Ectodermal cell (in vitro differentiated cells): ENCODE measurements at regions not wholly inside any gene's neighbourhood (a gene's known extent, or its start where the extent isn't known, plus 50 kb on each side); places are given as distances from the start of the nearest gene placed in this dataset.

Experiments
- H3K27ac ChIP-seq: 2 replicates; pipeline ENCODE4 v1.7.0; 2013; ENCODE audit warnings: mild to moderate bottlenecking, low read depth, low read length; ENCODE audit not compliant: insufficient read depth, poor library complexity, severe bottlenecking
- H3K27me3 ChIP-seq: 2 replicates; pipeline ENCODE4 v1.7.0; 2013; ENCODE audit warnings: mild to moderate bottlenecking, low read length; ENCODE audit not compliant: insufficient read depth, control insufficient read depth, poor library complexity, severe bottlenecking
- H3K36me3 ChIP-seq: one replicate; pipeline ENCODE4 v1.7.0; 2013; ENCODE audit warnings: low read length; ENCODE audit not compliant: control insufficient read depth, insufficient read depth
- H3K4me1 ChIP-seq: one replicate; pipeline ENCODE4 v1.7.0; 2013; ENCODE audit warnings: low read length; ENCODE audit not compliant: control insufficient read depth, insufficient read depth
- H3K4me3 ChIP-seq: 2 replicates; pipeline ENCODE4 v1.7.0; 2013; ENCODE audit warnings: low read depth, low read length, control low read depth; ENCODE audit not compliant: insufficient read depth
- H3K9me3 ChIP-seq: 2 replicates; pipeline ENCODE4 v1.7.0; 2013; ENCODE audit warnings: mild to moderate bottlenecking, low read length, moderate library complexity; ENCODE audit not compliant: control insufficient read depth
- WGBS, 2 experiments: methylation state at CpG; one replicate each; pipeline ENCODE4 v1.1.7; 2013; ENCODE audit warnings: missing lambda C conversion rate in 2 of 2; 5-methylcytosine and 5-hydroxymethylcytosine counted together

DNA sequence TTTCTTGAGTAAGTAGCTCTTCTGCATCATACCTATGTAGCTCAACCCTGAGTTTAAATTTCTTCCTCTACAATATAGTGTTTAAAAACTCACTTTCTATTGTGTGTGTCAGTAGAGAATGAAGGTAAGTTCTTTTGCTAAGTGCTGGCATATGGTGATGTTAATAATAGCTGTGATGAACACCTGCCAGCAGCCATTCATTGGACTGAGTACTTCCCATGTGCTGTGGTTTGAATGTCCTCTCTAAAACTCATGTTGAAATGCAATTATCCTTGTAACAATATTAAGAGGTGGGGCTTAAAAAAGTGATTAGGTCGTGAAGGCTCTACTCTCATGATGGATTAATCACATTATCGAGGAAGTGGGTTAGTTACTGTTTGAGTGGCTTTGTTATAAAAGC lies 645.2 kb upstream of the RGMB start:
- 89 to 94% methylated on average over 2 of the region's 2 CpGs for WGBS, 2 experiments
- no peak overlapping the region for H3K27ac ChIP-seq
- H3K4me1 ChIP-seq = no peaks in the 10 kb centered on the region
- no peak overlapping the region for H3K4me3 ChIP-seq
- no peaks in the 10 kb centered on the region for H3K27me3 ChIP-seq
- no peaks in the 10 kb centered on the region for H3K36me3 ChIP-seq
- no peaks in the 10 kb centered on the region for H3K9me3 ChIP-seq

DNA sequence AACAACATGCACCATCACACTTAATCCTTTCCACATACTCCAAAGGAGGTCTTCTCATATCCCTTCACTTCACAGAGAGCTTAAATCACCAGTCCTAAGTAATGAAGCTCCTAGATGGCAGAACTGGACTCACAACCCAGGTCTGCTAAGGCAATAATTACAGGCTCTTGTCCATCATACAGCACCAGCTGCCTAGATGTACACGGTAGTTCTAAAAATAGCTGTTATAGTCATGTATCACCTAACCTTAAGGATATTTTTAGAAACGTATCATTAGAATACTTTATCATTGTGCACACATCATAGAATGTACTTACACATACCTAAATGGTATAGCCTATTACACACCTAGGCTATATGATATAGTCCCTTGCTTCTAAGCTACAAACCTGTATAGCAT lies 644.6 kb upstream of the RGMB start:
- Histone ChIP-seq H3K27me3 (no peaks in the 10 kb centered on the region), H3K27ac (no peak overlapping the region)
- WGBS, 2 experiments = 100% methylated on average over 2 of the region's 2 CpGs

GRCh38 chr5:98130261-98131035 lies 643.0 kb upstream of the RGMB start:
- WGBS, 2 experiments = 94 to 96% methylated on average over 3 to 5 of the region's 5 CpGs
- Histone ChIP-seq H3K4me3 (no peak overlapping the region), H3K27me3 (no peaks in the 10 kb centered on the region), H3K9me3 (no peaks in the 10 kb centered on the region), H3K4me1 (no peaks in the 10 kb centered on the region), H3K36me3 (no peaks in the 10 kb centered on the region), H3K27ac (no peak overlapping the region)

More for the DNA sequence above, 644.6 kb upstream of the RGMB start:
- Histone ChIP-seq H3K9me3 (no peaks in the 10 kb centered on the region), H3K4me3 (no peak overlapping the region), H3K4me1 (no peaks in the 10 kb centered on the region), H3K36me3 (no peaks in the 10 kb centered on the region)

GRCh38 chr5:98144116-98144515 lies 629.3 kb upstream of the RGMB start:
- H3K4me3 ChIP-seq = no peak overlapping the region
- no peaks in the 10 kb centered on the region for H3K36me3 ChIP-seq
- H3K4me1 ChIP-seq = no peaks in the 10 kb centered on the region
- WGBS, 2 experiments = no CpG with 5 or more reads among the region's 1 CpG
- H3K9me3 ChIP-seq = no peaks in the 10 kb centered on the region
- no peak overlapping the region for H3K27ac ChIP-seq
- no peaks in the 10 kb centered on the region for H3K27me3 ChIP-seq

GRCh38 chr5:98144710-98145109 lies 628.8 kb upstream of the RGMB start:
- Histone ChIP-seq H3K9me3 (no peaks in the 10 kb centered on the region), H3K36me3 (no peaks in the 10 kb centered on the region)
- 86 to 99% methylated on average over 2 of the region's 2 CpGs for WGBS, 2 experiments

GRCh38 chr5:98157368-98157767 lies 616.1 kb upstream of the RGMB start:
- H3K27ac ChIP-seq = no peak overlapping the region
- WGBS, 2 experiments = 95 to 98% methylated on average over 4 of the region's 4 CpGs
- H3K4me3 ChIP-seq = no peak overlapping the region
- H3K27me3 ChIP-seq = no peaks in the 10 kb centered on the region
- no peaks in the 10 kb centered on the region for H3K9me3 ChIP-seq
- H3K36me3 ChIP-seq = no peaks in the 10 kb centered on the region
- no peaks in the 10 kb centered on the region for H3K4me1 ChIP-seq

More at GRCh38 chr5:98144710-98145109, 628.8 kb upstream of the RGMB start:
- Histone ChIP-seq H3K27ac (no peak overlapping the region), H3K27me3 (no peaks in the 10 kb centered on the region), H3K4me1 (no peaks in the 10 kb centered on the region), H3K4me3 (no peak overlapping the region)

GRCh38 chr5:98158440-98158839 lies 615.0 kb upstream of the RGMB start:
- no peaks in the 10 kb centered on the region for H3K27me3 ChIP-seq
- no peak overlapping the region for H3K4me3 ChIP-seq
- no peaks in the 10 kb centered on the region for H3K36me3 ChIP-seq
- no peaks in the 10 kb centered on the region for H3K9me3 ChIP-seq
- no peaks in the 10 kb centered on the region for H3K4me1 ChIP-seq
- 94 to 96% methylated on average over 6 of the region's 6 CpGs for WGBS, 2 experiments
- H3K27ac ChIP-seq = no peak overlapping the region

GRCh38 chr5:98163796-98164493 lies 609.5 kb upstream of the RGMB start:
- no peaks in the 10 kb centered on the region for H3K27me3 ChIP-seq
- no peaks in the 10 kb centered on the region for H3K4me1 ChIP-seq
- H3K4me3 ChIP-seq = no peak overlapping the region
- no peak overlapping the region for H3K27ac ChIP-seq
- H3K36me3 ChIP-seq = no peaks in the 10 kb centered on the region
- WGBS, 2 experiments = 89 to 94% methylated on average over 3 to 4 of the region's 4 CpGs
- H3K9me3 ChIP-seq = no peaks in the 10 kb centered on the region

GRCh38 chr5:98168871-98169270 lies 604.6 kb upstream of the RGMB start:
- Histone ChIP-seq H3K4me3 (no peak overlapping the region), H3K27ac (no peak overlapping the region), H3K36me3 (no peaks in the 10 kb centered on the region), H3K4me1 (no peaks in the 10 kb centered on the region), H3K27me3 (no peaks in the 10 kb centered on the region), H3K9me3 (no peaks in the 10 kb centered on the region)
- WGBS, 2 experiments = 86 to 100% methylated on average over 2 of the region's 2 CpGs

DNA sequence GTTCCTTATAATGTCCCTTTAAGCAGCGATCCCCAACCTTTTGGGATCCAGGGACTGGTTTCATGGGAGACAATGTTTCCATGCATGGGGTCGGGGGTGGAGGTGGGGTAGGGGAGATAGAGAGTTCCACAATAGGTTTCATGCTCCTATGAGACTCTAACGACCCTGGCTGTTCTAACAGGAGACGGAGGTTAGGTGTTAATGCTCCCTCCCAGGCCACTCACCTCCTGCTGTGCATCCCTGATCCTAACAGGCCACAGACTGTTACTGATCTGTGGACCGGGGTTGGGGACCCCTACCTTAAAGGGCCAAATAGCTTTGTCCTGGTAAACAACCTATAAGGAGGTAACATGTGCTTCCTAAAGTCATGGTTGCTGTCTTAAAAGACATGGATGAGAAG lies 602.5 kb upstream of the RGMB start:
- WGBS, 2 experiments = 82 to 86% methylated on average over 5 of the region's 5 CpGs

More for the DNA sequence above, 602.5 kb upstream of the RGMB start:
- Histone ChIP-seq H3K4me3 (no peak overlapping the region), H3K4me1 (no peaks in the 10 kb centered on the region), H3K27me3 (no peaks in the 10 kb centered on the region), H3K27ac (no peak overlapping the region), H3K36me3 (no peaks in the 10 kb centered on the region), H3K9me3 (no peaks in the 10 kb centered on the region)
